MM.1S (cell line): ENCODE measurements at regions not wholly inside any gene's neighbourhood (a gene's known extent, or its start where the extent isn't known, plus 50 kb on each side); places are given as distances from the start of the nearest gene placed in this dataset.

Experiments used
- DNase-seq: peaks from one replicate; pipeline ENCODE4 v3.0.0-alpha.2; 2015
- H2AFZ ChIP-seq: fragments of 300-600 bp; sonication (generic); 2 replicates; pipeline ENCODE4 v1.6.0; 2016; ENCODE audit warnings: antibody characterized with exemption, low read length
- H3F3A ChIP-seq: fragments of 300-600 bp; sonication (generic); 2 replicates; pipeline ENCODE4 v1.6.1; 2016; ENCODE audit warnings: mild to moderate bottlenecking, antibody characterized with exemption, low read length, moderate library complexity, mixed read lengths; ENCODE audit not compliant: insufficient read depth
- H3K27ac ChIP-seq: fragments of 300-600 bp; sonication (generic); 2 replicates; pipeline ENCODE4 v1.5.1; 2016; ENCODE audit warnings: mild to moderate bottlenecking, low read length
- H3K27me3 ChIP-seq: fragments of 300-600 bp; sonication (generic); replicated peaks from 2 replicates; pipeline ENCODE4 v1.6.0; 2016; ENCODE audit warnings: low read length; ENCODE audit not compliant: insufficient read depth
- H3K36me3 ChIP-seq: fragments of 300-600 bp; sonication (generic); replicated peaks from 2 replicates; pipeline ENCODE4 v1.6.1; 2016; ENCODE audit warnings: mild to moderate bottlenecking, low read length, mixed read lengths; ENCODE audit not compliant: insufficient read depth
- H3K4me1 ChIP-seq: fragments of 300-600 bp; sonication (generic); 2 replicates; pipeline ENCODE4 v1.6.1; 2016; ENCODE audit warnings: low read length, mixed read lengths
- H3K4me2 ChIP-seq: fragments of 300-600 bp; sonication (generic); 2 replicates; pipeline ENCODE4 v1.6.0; 2016; ENCODE audit warnings: low read depth, low read length
- H3K4me3 ChIP-seq: fragments of 300-600 bp; sonication (generic); 2 replicates; pipeline ENCODE4 v1.5.1; 2016; ENCODE audit warnings: low read length, mixed read lengths
- H3K79me2 ChIP-seq: fragments of 300-600 bp; sonication (generic); 2 replicates; pipeline ENCODE4 v1.6.1; 2016; ENCODE audit warnings: mixed run types, low read length, mixed read lengths
- H3K9ac ChIP-seq: fragments of 300-600 bp; sonication (generic); 2 replicates; pipeline ENCODE4 v1.6.1; 2016; ENCODE audit warnings: low read length, mixed read lengths
- H3K9me2 ChIP-seq: fragments of 300-600 bp; sonication (generic); replicated peaks from 2 replicates; pipeline ENCODE4 v1.6.1; 2016; ENCODE audit warnings: mild to moderate bottlenecking, low read length, mixed read lengths; ENCODE audit not compliant: insufficient read depth
- H3K9me3 ChIP-seq: fragments of 300-600 bp; sonication (generic); replicated peaks from 2 replicates; pipeline ENCODE4 v1.6.1; 2016; ENCODE audit warnings: mild to moderate bottlenecking, low read length, mixed read lengths; ENCODE audit not compliant: insufficient read depth
- H4K20me1 ChIP-seq: fragments of 300-600 bp; sonication (generic); 2 replicates; pipeline ENCODE4 v1.6.1; 2016; ENCODE audit warnings: mild to moderate bottlenecking, low read length, moderate library complexity, mixed read lengths; ENCODE audit not compliant: insufficient read depth
- CTCF ChIP-seq: fragments of 300-600 bp; sonication (generic); IDR thresholded peaks from 2 replicates; pipeline ENCODE4 v1.5.1; 2016; ENCODE audit warnings: antibody characterized with exemption, low read length, mixed read lengths
- EZH2 ChIP-seq: fragments of 300-600 bp; sonication (generic); optimal IDR thresholded peaks from 2 replicates; pipeline ENCODE3; 2017; ENCODE audit warnings: low read depth, mild to moderate bottlenecking, antibody characterized with exemption, low read length, mixed read lengths
- EZH2phosphoT487 ChIP-seq: fragments of 300-600 bp; sonication (generic); IDR thresholded peaks from 2 replicates; pipeline ENCODE4 v1.6.1; 2018; ENCODE audit warnings: antibody characterized with exemption, low read length

GRCh38 chr2:116490511-116491145, 1323.9 kb upstream of the DDX18 start:
- Histone ChIP-seq H3K27ac (no peak overlapping the region), H2AFZ (no peak overlapping the region), H3F3A (no peaks in the 10 kb centered on the region), H4K20me1 (no peaks in the 10 kb centered on the region), H3K4me2 (no peak overlapping the region), H3K36me3 (no peaks in the 10 kb centered on the region), H3K4me1 (no peaks in the 10 kb centered on the region), H3K27me3 (no peaks in the 10 kb centered on the region), H3K9me2 (no peaks in the 10 kb centered on the region), H3K4me3 (no peak overlapping the region), H3K9me3 (no peaks in the 10 kb centered on the region; the same call in 1 of the 2 replicates), H3K9ac (no peak overlapping the region), H3K79me2 (no peaks in the 10 kb centered on the region)
- TF ChIP-seq CTCF (no peak), EZH2 (no peak), EZH2phosphoT487 (no peak)
- no peak for DNase-seq

GRCh38 chr2:116491292-116491691, 1323.2 kb upstream of the DDX18 start:
- H3K27me3 ChIP-seq, result no peaks in the 10 kb centered on the region
- H2AFZ ChIP-seq, result no peak overlapping the region
- no peak overlapping the region for H3K9ac ChIP-seq
- H3K4me2 ChIP-seq, result no peak overlapping the region
- no peaks in the 10 kb centered on the region for H3K9me2 ChIP-seq
- H3K9me3 ChIP-seq, result no peaks in the 10 kb centered on the region
- no peaks in the 10 kb centered on the region for H3K79me2 ChIP-seq
- no peaks in the 10 kb centered on the region for H3F3A ChIP-seq
- no peak for DNase-seq
- no peak for TF ChIP-seq EZH2phosphoT487
- TF ChIP-seq EZH2, result no peak
- TF ChIP-seq CTCF, result no peak
- no peak overlapping the region for H3K27ac ChIP-seq
- no peak overlapping the region for H3K4me3 ChIP-seq
- H3K36me3 ChIP-seq, result no peaks in the 10 kb centered on the region
- no peaks in the 10 kb centered on the region for H4K20me1 ChIP-seq
- no peaks in the 10 kb centered on the region for H3K4me1 ChIP-seq

GRCh38 chr2:116499389-116499788, 1315.1 kb upstream of the DDX18 start:
- Histone ChIP-seq H4K20me1 (no peaks in the 10 kb centered on the region), H3K4me2 (no peak overlapping the region), H3K9ac (no peak overlapping the region), H2AFZ (no peak overlapping the region), H3K4me3 (no peak overlapping the region), H3K4me1 (no peaks in the 10 kb centered on the region), H3K79me2 (no peaks in the 10 kb centered on the region), H3K9me3 (no peaks in the 10 kb centered on the region), H3K27me3 (no peaks in the 10 kb centered on the region), H3K36me3 (no peaks in the 10 kb centered on the region), H3K9me2 (no peaks in the 10 kb centered on the region), H3K27ac (no peak overlapping the region), H3F3A (no peaks in the 10 kb centered on the region)
- no peak for DNase-seq
- TF ChIP-seq EZH2phosphoT487 (no peak), CTCF (no peak), EZH2 (no peak)
